ENCODE measurements at regions not wholly inside any gene's neighbourhood (a gene's known extent, or its start where the extent isn't known, plus 50 kb on each side); places are given as distances from the start of the nearest gene placed in this dataset.

DNA sequence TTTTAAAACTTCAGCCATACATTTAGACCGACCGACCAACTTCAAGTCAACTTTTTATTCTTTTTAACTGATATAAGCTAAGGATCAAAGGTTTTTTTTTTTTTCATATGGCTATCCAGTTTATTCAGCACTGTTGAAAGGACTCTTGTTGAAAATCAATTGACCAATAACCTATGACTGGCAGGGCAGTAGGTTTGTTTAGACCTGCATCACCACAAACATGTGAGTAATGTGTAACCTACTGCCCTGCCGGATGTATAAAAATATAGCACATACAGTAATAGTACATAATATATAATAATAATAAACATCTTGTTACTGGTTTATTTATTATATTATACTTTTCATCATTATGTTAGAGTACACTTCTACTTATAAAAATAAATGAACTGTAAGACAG is 434.6 kb upstream of the SEMA3A start:
- TF ChIP-seq ZFP3 (CRISPR knock-in tag; IDR thresholded peaks at IDR 0.05): no peak
- TF ChIP-seq ISL1 (CRISPR knock-in tag; IDR thresholded peaks at IDR 0.05): no peak
- no peak for TF ChIP-seq OSR1 (CRISPR knock-in tag; IDR thresholded peaks at IDR 0.05)
